ENCODE measurements at regions not wholly inside any gene's neighbourhood (a gene's known extent, or its start where the extent isn't known, plus 50 kb on each side); places are given as distances from the start of the nearest gene placed in this dataset.
"Not testable (repeated sequence)": the region's sequence is repeated elsewhere in the genome, so short reads cannot be mapped to it uniquely, and the experiment has no call there.

GRCh38 chr4:189810318-189811181 is 130.1 kb upstream of the FRG1 start:
- not testable (repeated sequence) for DNase-seq

DNA sequence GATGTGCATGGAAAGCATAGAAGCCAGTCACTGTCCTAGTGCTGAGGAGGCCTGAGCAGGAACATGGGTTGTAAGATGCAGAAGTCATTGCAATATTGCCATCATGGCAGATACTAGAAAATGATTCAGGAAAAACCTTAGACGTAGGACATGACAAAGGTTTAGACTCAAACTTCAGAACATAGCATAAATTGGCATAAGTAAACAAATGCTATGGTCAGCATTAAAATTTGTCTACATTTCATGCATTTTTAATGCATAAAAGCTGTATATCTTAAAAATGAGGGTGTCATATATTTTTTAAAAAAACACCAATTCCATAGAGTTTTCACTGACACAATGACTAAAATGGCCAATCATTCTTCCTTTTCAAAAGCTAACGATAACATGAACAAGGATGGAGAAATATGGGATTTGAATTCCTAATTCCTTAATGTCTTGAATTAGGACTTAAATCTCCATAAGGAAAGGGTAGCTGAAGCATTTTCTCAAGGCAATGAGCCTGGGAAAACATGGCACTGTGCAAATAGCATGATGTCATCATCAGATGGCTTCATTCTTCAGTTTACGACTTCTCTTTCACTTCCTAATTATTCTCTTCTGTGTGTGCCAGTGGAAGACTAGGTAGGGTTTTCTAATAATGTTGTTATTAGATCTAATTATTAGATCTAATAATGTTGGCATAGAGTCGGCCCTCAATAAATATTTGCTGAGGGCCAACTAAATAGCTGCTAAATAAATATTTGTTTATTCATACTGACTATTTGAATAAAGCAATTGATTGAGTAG is 125.1 kb upstream of the FRG1 start:
- DNase-seq, result no peak

GRCh38 chr4:189822326-189822725 is 118.3 kb upstream of the FRG1 start:
- no peak for DNase-seq

- DNase-seq, result no peak
Measured at GRCh38 chr4:189823591-189823990, 117.1 kb upstream of the FRG1 start.

GRCh38 chr4:189825466-189825865 is 115.2 kb upstream of the FRG1 start:
- DNase-seq, result no peak

DNA sequence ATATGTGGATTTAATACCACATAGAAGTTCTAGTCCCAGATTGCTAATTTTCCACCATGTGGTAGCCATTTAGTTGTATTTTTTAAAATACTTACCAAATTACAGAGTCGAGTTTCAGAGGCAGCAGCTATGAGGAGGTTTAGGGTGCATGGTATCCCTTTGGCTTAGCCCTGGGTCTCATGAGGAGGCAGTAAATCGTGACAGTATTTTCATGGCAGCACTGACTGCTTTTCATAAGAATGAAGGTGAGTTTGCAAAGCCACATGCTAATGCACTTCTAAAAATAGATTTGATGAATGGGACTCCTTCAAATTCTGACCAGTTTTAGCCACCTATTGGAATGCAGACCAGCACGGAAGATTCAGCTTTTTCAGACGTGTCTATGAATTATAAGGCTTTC is 114.0 kb upstream of the FRG1 start:
- DNase-seq, result no peak

DNA sequence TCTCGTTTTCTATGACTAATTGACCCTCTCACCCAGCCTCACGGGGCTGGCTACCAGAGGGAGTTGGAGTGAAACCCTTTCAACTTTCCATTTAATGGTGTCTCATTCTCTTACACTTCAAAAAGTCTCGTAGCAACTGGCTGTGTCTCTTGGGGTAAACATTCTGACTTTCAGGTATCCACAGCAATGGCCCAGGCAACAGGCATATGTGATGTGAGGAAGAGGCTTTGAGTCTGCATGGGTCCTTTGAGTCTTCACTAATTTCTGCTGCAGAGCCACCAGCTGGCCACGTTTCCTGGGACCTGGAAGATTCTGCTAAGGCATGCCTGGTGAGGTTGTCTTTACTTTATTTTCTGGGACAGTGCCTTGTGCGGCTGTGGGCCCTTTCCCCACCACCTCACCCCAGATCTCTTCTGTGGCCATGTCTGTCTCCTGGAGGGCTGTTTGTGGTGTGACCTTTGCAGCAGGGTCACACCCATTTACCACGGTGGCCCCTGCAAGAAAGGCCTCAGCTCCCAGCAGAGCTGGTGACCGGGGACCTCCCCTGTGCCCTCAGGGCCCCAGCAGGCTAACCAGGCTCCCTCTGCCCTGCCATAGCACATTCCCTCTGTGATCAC is 112.5 kb upstream of the FRG1 start:
- DNase-seq, result no peak

DNA sequence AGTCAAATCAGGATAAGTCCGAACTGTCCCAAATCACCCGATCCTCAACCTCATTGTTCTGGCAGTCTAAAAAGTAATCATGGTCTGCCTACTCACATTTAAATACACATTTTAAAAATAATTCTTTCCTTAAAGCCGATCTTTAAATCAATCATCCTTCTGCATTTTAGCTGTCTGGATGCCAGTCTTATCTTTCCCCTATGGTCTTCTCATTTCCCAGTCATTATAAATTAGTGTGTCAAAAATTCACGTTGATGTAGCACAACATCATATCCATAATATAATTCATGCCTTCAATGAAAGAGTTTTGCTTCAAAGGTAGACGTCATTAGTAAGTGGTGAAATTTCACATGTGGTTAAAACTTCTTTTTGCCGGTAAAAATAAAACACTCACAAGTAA is 108.1 kb upstream of the FRG1 start:
- DNase-seq, result no peak

DNA sequence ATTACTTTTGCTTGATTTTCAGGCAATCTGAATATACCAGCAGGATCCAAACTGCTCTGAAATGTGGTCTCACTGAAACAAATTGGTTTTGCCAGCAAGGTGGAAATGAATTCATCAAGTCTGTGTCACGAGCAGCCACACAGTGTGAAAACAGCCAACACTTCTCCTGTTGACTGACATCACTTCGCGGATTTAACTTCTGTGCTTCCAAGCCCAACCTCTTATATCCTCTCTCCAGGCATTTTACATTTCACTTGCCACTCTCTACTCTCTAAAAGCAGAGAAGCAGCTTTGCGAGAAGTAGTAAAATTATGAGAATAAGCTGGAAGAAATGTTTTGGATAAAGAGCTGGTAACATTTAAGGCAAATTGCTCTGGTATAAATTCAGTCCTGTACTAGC is 106.1 kb upstream of the FRG1 start:
- DNase-seq, result no peak

GRCh38 chr4:189835505-189835904 is 105.2 kb upstream of the FRG1 start:
- DNase-seq, result no peak

GRCh38 chr4:189837471-189837870 is 103.2 kb upstream of the FRG1 start:
- no peak for DNase-seq

GRCh38 chr4:189838821-189839497 is 101.7 kb upstream of the FRG1 start:
- no peak for DNase-seq

GRCh38 chr4:189840356-189840755 is 100.3 kb upstream of the FRG1 start:
- no peak for DNase-seq

DNA sequence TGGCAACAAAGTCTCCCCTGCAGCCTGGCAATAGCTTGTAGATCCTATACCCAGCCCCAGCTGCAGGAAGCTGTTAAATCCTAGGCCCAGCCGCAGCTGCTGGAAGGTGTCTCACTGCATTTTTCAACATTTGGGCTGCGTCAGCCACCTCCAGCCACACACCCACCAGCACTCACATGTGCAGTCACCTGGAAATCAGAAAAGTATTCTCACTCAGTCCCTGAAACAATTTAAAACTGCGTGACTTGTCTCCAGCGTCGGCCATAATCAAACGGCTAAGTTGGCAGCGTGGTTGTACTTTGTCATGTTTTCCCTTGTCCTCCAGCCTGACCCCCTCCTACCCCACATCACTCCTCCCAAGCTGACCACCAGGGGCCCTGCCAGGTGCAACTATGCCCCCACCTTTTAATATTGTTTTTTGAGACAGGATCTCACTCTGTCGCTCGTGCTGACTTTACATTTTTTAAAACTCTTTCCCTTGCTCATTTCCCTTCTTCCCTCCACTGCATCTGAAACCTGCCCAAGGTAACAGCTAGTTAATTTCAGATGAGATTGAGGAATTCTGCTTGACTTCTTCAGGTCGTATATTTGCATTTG is 97.2 kb upstream of the FRG1 start:
- DNase-seq, result no peak

DNA sequence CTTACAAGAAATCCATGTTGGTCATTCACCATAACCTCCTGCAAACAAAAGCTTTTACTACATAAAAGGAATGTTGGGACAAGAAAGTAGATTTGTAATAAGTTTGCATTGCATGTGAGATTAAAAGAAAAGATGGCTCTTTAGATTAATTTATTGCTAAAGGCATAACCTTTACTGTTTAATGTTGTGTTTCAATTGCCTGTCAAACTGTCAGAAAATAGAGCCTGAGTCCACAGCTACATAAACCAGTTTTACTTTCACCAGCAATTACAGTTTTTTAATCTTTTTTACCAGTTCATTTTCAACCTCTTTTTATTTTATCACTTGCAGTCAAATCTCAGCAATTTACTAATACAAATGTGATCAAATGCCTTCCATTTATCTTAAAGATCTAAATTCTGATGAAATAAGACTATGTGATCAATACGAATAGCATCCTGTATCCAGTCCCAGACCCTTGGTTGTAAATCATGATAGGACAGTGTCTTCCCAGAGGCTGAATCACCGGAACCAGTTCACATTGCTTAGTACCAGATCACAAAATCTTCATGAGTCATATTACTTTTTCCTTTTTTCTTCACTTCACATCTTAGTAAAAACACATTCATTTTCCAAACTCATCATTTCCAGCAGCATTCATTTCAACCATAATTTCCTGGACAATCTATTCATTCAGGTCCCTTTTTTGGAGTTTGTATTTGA is 95.4 kb upstream of the FRG1 start:
- no peak for DNase-seq

DNA sequence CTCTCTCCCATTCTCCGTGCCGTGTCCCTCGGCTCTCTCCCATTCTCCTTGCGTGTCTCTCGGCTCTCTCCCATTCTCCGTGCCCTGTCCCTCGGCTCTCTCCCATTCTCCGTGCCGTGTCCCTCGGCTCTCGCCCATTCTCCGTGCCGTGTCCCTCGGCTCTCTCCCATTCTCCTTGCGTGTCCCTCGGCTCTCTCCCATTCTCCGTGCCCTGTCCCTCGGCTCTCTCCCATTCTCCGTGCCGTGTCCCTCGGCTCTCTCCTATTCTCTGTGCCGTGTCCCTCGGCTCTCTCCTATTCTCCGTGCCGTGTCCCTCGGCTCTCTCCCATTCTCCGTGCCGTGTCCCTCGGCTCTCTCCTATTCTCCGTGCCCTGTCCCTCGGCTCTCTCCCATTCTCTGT is 94.6 kb upstream of the FRG1 start:
- not testable (repeated sequence) for DNase-seq

DNA sequence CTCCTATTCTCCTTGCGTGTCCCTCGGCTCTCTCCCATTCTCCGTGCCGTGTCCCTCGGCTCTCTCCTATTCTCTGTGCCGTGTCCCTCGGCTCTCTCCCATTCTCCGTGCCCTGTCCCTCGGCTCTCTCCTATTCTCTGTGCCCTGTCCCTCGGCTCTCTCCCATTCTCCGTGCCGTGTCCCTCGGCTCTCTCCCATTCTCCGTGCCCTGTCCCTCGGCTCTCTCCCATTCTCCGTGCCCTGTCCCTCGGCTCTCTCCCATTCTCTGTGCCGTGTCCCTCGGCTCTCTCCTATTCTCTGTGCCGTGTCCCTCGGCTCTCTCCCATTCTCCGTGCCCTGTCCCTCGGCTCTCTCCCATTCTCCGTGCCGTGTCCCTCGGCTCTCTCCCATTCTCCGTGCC is 94.1 kb upstream of the FRG1 start:
- DNase-seq, result not testable (repeated sequence)

GRCh38 chr4:189848672-189849071 is 92.0 kb upstream of the FRG1 start:
- DNase-seq, result not testable (repeated sequence)

- DNase-seq, result no peak
Measured at GRCh38 chr4:189850239-189850856, 90.3 kb upstream of the FRG1 start.

- DNase-seq, result no peak
Measured at GRCh38 chr4:189858435-189858834, 82.2 kb upstream of the FRG1 start.

DNA sequence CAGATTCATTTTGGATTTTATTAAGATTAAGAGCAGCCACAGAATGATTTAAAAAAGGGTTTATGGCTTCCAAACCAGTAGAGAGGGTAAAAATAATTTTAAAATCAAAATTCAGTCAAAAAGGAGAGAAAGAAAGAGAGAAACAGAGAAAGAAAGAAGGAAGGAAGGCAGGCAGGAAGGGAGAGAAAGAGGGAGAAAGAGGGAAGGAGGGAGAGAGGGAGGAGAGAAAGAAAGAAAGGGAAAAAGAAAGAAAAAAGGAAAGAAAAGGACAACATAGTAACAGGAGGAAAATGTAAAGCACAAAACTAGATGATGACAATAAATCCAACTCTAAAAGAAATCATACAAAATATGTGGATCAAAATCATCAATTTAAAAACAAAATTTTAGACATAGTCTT is 79.6 kb upstream of the FRG1 start:
- DNase-seq, result no peak

DNA sequence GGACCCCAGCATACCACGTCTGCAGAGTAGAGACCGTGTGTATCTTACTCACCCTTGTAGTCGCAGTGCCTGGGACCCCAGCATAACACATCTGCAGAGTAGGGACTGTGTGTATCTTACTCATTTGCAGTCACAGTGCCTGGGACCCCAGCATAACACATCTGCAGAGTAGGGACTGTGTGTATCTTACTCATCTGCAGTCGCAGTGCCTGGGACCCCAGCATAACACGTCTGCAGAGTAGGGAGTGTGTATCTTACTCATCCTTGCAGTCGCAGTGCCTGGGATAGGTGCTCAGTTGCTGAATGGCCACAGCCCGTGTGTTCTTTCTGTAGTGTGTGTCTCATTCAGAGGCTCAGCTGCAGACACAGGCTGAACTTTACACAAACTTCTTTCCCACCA is 71.4 kb upstream of the FRG1 start:
- no peak for DNase-seq

Data from NCI-H1092 treated with DMSO at 0.1 percent for 48 hours (cell line).